SK-N-SH (cell line): ENCODE measurements at regions not wholly inside any gene's neighbourhood (a gene's known extent, or its start where the extent isn't known, plus 50 kb on each side); places are given as distances from the start of the nearest gene placed in this dataset.

ENCODE experiments used
- CTCF ChIA-PET: fragments of 300-600, 350-600 bp; formaldehyde crosslinking; extraction: SDS; loops from one replicate; lab custom pipeline; 2021; lab: Yijun Ruan, JAX
- POLR2A ChIA-PET: fragments of 350-600 bp; sonication (Branson Sonifier 250); formaldehyde crosslinking; extraction: SDS; loops from one replicate; lab custom pipeline; 2020; ENCODE audit warnings: antibody characterized with exemption, inconsistent platforms; lab: Yijun Ruan, JAX
- DNase-seq: peaks from one replicate; pipeline ENCODE4 v3.0.0; 2012
- H2AFZ ChIP-seq: fragments of 200-600 bp; sonication (generic); 2 replicates; pipeline ENCODE4 v1.8.1; 2016; ENCODE audit warnings: antibody characterized with exemption, mild to moderate bottlenecking, low read depth
- H3F3A ChIP-seq: fragments of 200-600 bp; sonication (generic); replicated peaks from 2 replicates; pipeline ENCODE3; 2016; ENCODE audit warnings: antibody characterized with exemption, mild to moderate bottlenecking; ENCODE audit not compliant: insufficient read depth
- H3K27ac ChIP-seq, 2 experiments: fragments of 200-500 bp in 1 of 2; fragments of 200-600 bp in 1 of 2; sonication (Bioruptor generic) in 1 of 2; sonication (generic), shearing (Covaris generic) in 1 of 2; 2 replicates each; pipeline versions ENCODE4 v1.5.1 to v1.6.1; 2014 to 2016; ENCODE audit warnings: low read depth in 2 of 2, inconsistent platforms in 1 of 2, low read length in 1 of 2, mild to moderate bottlenecking in 1 of 2, mixed read lengths in 1 of 2
- H3K27me3 ChIP-seq: fragments of 200-600 bp; sonication (generic), shearing (Covaris generic); 2 replicates; pipeline ENCODE4 v1.6.1; 2016; ENCODE audit warnings: mixed run types; ENCODE audit not compliant: insufficient read depth
- H3K36me3 ChIP-seq, 2 experiments: fragments of 200-500 bp in 1 of 2; fragments of 200-600 bp in 1 of 2; sonication (Bioruptor generic) in 1 of 2; sonication (generic) in 1 of 2; replicated peaks in 1 of 2; 2 replicates each; pipeline versions ENCODE3 to v1.5.1; 2014 to 2016; ENCODE audit warnings: low read length in 1 of 2, mild to moderate bottlenecking in 1 of 2; ENCODE audit not compliant: insufficient read depth in 2 of 2, control insufficient read depth in 1 of 2
- H3K4me1 ChIP-seq, 2 experiments: fragments of 200-500 bp in 1 of 2; fragments of 200-600 bp in 1 of 2; sonication (Bioruptor generic) in 1 of 2; sonication (generic), shearing (Covaris generic) in 1 of 2; 2 replicates each; pipeline versions ENCODE4 v1.5.1 to v1.6.1; 2014 to 2016; ENCODE audit warnings: low read depth in 1 of 2, low read length in 1 of 2, mixed run types in 1 of 2; ENCODE audit not compliant: insufficient read depth in 2 of 2, control insufficient read depth in 1 of 2
- H3K4me2 ChIP-seq: fragments of 200-600 bp; sonication (generic), shearing (Covaris generic); 2 replicates; pipeline ENCODE4 v1.6.1; 2017; ENCODE audit warnings: mixed run types
- H3K4me3 ChIP-seq, 2 experiments: fragments of 200-500 bp in 1 of 2; fragments of 200-600 bp in 1 of 2; sonication (Bioruptor generic) in 1 of 2; sonication (generic), shearing (Covaris generic) in 1 of 2; 2 replicates each; pipeline versions ENCODE4 v1.5.1 to v1.8.1; 2014 to 2016; ENCODE audit warnings: low read depth in 2 of 2, inconsistent platforms in 1 of 2, low read length in 1 of 2, mild to moderate bottlenecking in 1 of 2, mixed read lengths in 1 of 2, moderate library complexity in 1 of 2
- H3K79me2 ChIP-seq: fragments of 200-600 bp; sonication (generic); 2 replicates; pipeline ENCODE4 v1.8.1; 2017; ENCODE audit warnings: mild to moderate bottlenecking; ENCODE audit not compliant: insufficient read depth
- H3K9ac ChIP-seq: fragments of 200-600 bp; sonication (generic); 2 replicates; pipeline ENCODE4 v1.6.1; 2017; ENCODE audit warnings: mixed run types
- H3K9me2 ChIP-seq: fragments of 200-600 bp; sonication (generic); 2 replicates; pipeline ENCODE4 v1.6.1; 2017; ENCODE audit warnings: mixed run types
- H3K9me3 ChIP-seq: fragments of 200-600 bp; sonication (generic); 2 replicates; pipeline ENCODE4 v1.6.1; 2017; ENCODE audit warnings: mixed run types, mild to moderate bottlenecking, moderate library complexity
- H4K20me1 ChIP-seq: fragments of 200-600 bp; sonication (generic); 2 replicates; pipeline ENCODE4 v1.6.1; 2017; ENCODE audit warnings: mild to moderate bottlenecking, mixed run types; ENCODE audit not compliant: insufficient read depth
- CHD2 ChIP-seq: fragments of 150-350 bp; IDR thresholded peaks from 2 replicates; pipeline ENCODE4 v1.6.1; 2018; ENCODE audit warnings: low read length; ENCODE audit not compliant: partially characterized antibody
- EP300 ChIP-seq, 2 experiments: IDR thresholded peaks; 2 replicates each; pipeline versions ENCODE4 v1.4.0 to v1.6.1; 2012; ENCODE audit warnings: borderline replicate concordance in 1 of 2, low read depth in 1 of 2, low read length in 1 of 2
- EZH2phosphoT487 ChIP-seq: fragments of 200-600 bp; sonication (generic); IDR thresholded peaks from 2 replicates; pipeline ENCODE4 v1.6.1; 2017; ENCODE audit warnings: low read depth, mixed run types, mild to moderate bottlenecking, antibody characterized with exemption, moderate library complexity, borderline replicate concordance
- FOXJ3 ChIP-seq: sonication (generic); formaldehyde crosslinking; IDR thresholded peaks from 2 replicates; pipeline ENCODE4 v1.5.1; 2020; ENCODE audit warnings: mild to moderate bottlenecking, missing genetic modification reagents
- GATA2 ChIP-seq: sonication (generic); formaldehyde crosslinking; IDR thresholded peaks from 2 replicates; pipeline ENCODE4 v1.5.0; 2020; ENCODE audit warnings: mild to moderate bottlenecking, missing genetic modification reagents
- JUND ChIP-seq: IDR thresholded peaks from 2 replicates; pipeline ENCODE4 v1.4.0; 2012
- NFIC ChIP-seq: IDR thresholded peaks from 2 replicates; pipeline ENCODE4 v1.4.0; 2012; ENCODE audit warnings: borderline replicate concordance
- RXRA ChIP-seq: IDR thresholded peaks from 2 replicates; pipeline ENCODE4 v1.4.0; 2012; ENCODE audit warnings: low read depth, mild to moderate bottlenecking, borderline replicate concordance
- WGBS: methylation state at CpG from one replicate; pipeline ENCODE4 v1.1.6; 2017; ENCODE audit warnings: low lambda C conversion rate; 5-methylcytosine and 5-hydroxymethylcytosine counted together
- TF ChIP-seq, protein P1 (sequence below): fragments of 150-350 bp; IDR thresholded peaks from 2 replicates; pipeline ENCODE4 v1.6.1; 2017; ENCODE audit warnings: antibody characterized with exemption, low read length, low read depth, borderline replicate concordance
- TF ChIP-seq, protein P2 (sequence below): IDR thresholded peaks from 2 replicates; pipeline ENCODE4 v1.4.0; 2012; ENCODE audit warnings: low read depth
- TF ChIP-seq, protein P3 (sequence below): fragments of 200-600 bp; sonication (generic); IDR thresholded peaks from 2 replicates; pipeline ENCODE4 v1.6.1; 2017; ENCODE audit warnings: antibody characterized with exemption, mild to moderate bottlenecking, moderate library complexity
- TF ChIP-seq, protein P4 (sequence below): IDR thresholded peaks from 2 replicates; pipeline ENCODE4 v1.6.1; 2012; ENCODE audit warnings: mild to moderate bottlenecking, low read depth, low read length, moderate library complexity

DNA sequence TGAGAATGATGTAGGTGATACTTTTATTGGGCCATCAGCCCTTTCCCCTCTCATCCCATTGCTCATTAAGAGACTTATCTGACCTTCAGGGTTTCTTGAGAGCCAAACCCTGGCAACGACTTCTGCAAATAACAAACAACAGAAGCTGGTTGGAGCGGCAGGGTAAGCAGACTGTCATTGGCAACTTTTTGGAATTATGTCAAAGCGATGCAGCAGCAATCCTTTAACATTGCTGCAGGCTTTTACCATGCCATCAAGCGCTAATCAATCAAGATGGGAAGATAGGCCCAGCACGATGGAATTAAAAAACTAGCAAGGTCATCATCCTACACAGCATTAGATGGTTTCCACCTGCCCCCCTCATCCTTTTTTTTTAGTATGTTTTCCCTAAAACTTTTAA, 406.1 kb upstream of the PDE3A start:
- DNase-seq, result no peak
- no peaks in the 10 kb centered on the region for H3K79me2 ChIP-seq
- H3K4me1 ChIP-seq, result peaks cover 4 to 10% of the 10 kb centered on the region in 2 experiments; a peak in 3 of 4 replicates
- H3K4me3 ChIP-seq, result no peak overlapping the region
- H3K36me3 ChIP-seq, result no peaks in the 10 kb centered on the region
- TF ChIP-seq NFIC, result no peak
- TF ChIP-seq, protein P1, sequence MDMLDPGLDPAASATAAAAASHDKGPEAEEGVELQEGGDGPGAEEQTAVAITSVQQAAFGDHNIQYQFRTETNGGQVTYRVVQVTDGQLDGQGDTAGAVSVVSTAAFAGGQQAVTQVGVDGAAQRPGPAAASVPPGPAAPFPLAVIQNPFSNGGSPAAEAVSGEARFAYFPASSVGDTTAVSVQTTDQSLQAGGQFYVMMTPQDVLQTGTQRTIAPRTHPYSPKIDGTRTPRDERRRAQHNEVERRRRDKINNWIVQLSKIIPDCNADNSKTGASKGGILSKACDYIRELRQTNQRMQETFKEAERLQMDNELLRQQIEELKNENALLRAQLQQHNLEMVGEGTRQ, result no peak
- peak; percentile 45; the same call in 1 of the 2 replicates for TF ChIP-seq GATA2
- TF ChIP-seq, protein P2, sequence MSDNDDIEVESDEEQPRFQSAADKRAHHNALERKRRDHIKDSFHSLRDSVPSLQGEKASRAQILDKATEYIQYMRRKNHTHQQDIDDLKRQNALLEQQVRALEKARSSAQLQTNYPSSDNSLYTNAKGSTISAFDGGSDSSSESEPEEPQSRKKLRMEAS, result no peak
- TF ChIP-seq EZH2phosphoT487, result no peak
- TF ChIP-seq RXRA, result no peak
- TF ChIP-seq FOXJ3 (CRISPR knock-in tag), result no peak
- peak in 1 of 2 experiments; percentile 52; a peak in 1 of 4 replicates for TF ChIP-seq EP300 (IDR thresholded peaks at IDR 0.05; ENCODE audit: borderline replicate concordance in 1 of 2, low read depth in 1 of 2, low read length in 1 of 2)
- no peak for TF ChIP-seq JUND
- TF ChIP-seq, protein P3, sequence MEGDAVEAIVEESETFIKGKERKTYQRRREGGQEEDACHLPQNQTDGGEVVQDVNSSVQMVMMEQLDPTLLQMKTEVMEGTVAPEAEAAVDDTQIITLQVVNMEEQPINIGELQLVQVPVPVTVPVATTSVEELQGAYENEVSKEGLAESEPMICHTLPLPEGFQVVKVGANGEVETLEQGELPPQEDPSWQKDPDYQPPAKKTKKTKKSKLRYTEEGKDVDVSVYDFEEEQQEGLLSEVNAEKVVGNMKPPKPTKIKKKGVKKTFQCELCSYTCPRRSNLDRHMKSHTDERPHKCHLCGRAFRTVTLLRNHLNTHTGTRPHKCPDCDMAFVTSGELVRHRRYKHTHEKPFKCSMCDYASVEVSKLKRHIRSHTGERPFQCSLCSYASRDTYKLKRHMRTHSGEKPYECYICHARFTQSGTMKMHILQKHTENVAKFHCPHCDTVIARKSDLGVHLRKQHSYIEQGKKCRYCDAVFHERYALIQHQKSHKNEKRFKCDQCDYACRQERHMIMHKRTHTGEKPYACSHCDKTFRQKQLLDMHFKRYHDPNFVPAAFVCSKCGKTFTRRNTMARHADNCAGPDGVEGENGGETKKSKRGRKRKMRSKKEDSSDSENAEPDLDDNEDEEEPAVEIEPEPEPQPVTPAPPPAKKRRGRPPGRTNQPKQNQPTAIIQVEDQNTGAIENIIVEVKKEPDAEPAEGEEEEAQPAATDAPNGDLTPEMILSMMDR, result no peak
- TF ChIP-seq, protein P4, sequence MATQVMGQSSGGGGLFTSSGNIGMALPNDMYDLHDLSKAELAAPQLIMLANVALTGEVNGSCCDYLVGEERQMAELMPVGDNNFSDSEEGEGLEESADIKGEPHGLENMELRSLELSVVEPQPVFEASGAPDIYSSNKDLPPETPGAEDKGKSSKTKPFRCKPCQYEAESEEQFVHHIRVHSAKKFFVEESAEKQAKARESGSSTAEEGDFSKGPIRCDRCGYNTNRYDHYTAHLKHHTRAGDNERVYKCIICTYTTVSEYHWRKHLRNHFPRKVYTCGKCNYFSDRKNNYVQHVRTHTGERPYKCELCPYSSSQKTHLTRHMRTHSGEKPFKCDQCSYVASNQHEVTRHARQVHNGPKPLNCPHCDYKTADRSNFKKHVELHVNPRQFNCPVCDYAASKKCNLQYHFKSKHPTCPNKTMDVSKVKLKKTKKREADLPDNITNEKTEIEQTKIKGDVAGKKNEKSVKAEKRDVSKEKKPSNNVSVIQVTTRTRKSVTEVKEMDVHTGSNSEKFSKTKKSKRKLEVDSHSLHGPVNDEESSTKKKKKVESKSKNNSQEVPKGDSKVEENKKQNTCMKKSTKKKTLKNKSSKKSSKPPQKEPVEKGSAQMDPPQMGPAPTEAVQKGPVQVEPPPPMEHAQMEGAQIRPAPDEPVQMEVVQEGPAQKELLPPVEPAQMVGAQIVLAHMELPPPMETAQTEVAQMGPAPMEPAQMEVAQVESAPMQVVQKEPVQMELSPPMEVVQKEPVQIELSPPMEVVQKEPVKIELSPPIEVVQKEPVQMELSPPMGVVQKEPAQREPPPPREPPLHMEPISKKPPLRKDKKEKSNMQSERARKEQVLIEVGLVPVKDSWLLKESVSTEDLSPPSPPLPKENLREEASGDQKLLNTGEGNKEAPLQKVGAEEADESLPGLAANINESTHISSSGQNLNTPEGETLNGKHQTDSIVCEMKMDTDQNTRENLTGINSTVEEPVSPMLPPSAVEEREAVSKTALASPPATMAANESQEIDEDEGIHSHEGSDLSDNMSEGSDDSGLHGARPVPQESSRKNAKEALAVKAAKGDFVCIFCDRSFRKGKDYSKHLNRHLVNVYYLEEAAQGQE, result no peak
- no peak for TF ChIP-seq CHD2
- POLR2A ChIA-PET, result no interaction called here
- H3K4me2 ChIP-seq, result no peak overlapping the region
- no peaks in the 10 kb centered on the region for H3K9me3 ChIP-seq
- no peaks in the 10 kb centered on the region for H3K27me3 ChIP-seq
- H3K27ac ChIP-seq, result no peak overlapping the region; a peak in 1 of 4 replicates
- no peak overlapping the region for H2AFZ ChIP-seq
- CTCF ChIA-PET, result interaction anchor here (0.9 to 1.3 kb wide), 2 partner anchors 47 to 275 kb away, joined by 3 read pairs; no protein-coding TSS in a partner anchor
- H4K20me1 ChIP-seq, result no peaks in the 10 kb centered on the region
- 59% methylated on average over 5 of the region's 5 CpGs for WGBS
- no peak overlapping the region for H3K9ac ChIP-seq
- no peaks in the 10 kb centered on the region for H3K9me2 ChIP-seq
- H3F3A ChIP-seq, result peaks cover 12% of the 10 kb centered on the region
